IMR-90 (cell line): ENCODE measurements at regions not wholly inside any gene's neighbourhood (a gene's known extent, or its start where the extent isn't known, plus 50 kb on each side); places are given as distances from the start of the nearest gene placed in this dataset.

ENCODE experiments used
- ATAC-seq: fragments of 200-7000 bp; cut with Tn5 transposase; 2 replicates; pipeline ENCODE4 v1.9.1; 2020; ENCODE audit warnings: low read depth, mild to moderate bottlenecking, moderate library complexity
- BruUV-seq: library from RNA; stranded (reverse); fragments of 400-500 nt; replicated peaks from 2 replicates; lab custom pipeline; 2021; lab: Mats Ljungman, UMichigan
- CTCF ChIA-PET: fragments of 300-600 bp; formaldehyde crosslinking; extraction: SDS; loops from one replicate; lab custom pipeline; 2021; ENCODE audit warnings: antibody characterized with exemption; lab: Yijun Ruan, JAX
- POLR2A ChIA-PET: fragments of 300-600 bp; sonication (Branson Sonifier 250); formaldehyde crosslinking; loops from one replicate; lab custom pipeline; 2022; ENCODE audit warnings: antibody characterized with exemption; ENCODE audit not compliant: unreplicated experiment; lab: Charles Lee
- DNase-seq: peaks from one replicate; pipeline ENCODE4 v3.0.0; 2013
- H2AFZ ChIP-seq: replicated peaks from 2 replicates; pipeline ENCODE3; 2013; ENCODE audit warnings: low read length, mild to moderate bottlenecking; ENCODE audit not compliant: poor library complexity
- H2AK5ac ChIP-seq: 2 replicates; pipeline ENCODE4 v1.6.1; 2013; ENCODE audit warnings: low read depth, low read length, inconsistent platforms
- H2AK9ac ChIP-seq: replicated peaks from 2 replicates; pipeline ENCODE3; 2013; ENCODE audit warnings: mild to moderate bottlenecking, low read depth, low read length, moderate library complexity; ENCODE audit not compliant: poor library complexity
- H2BK120ac ChIP-seq: 2 replicates; pipeline ENCODE4 v1.6.1; 2013; ENCODE audit warnings: low read depth, low read length, inconsistent platforms
- H2BK15ac ChIP-seq: 3 replicates; pipeline ENCODE4 v1.6.1; 2013; ENCODE audit warnings: low read depth, low read length, inconsistent platforms
- H2BK20ac ChIP-seq: 2 replicates; pipeline ENCODE4 v1.6.1; 2013; ENCODE audit warnings: low read depth, mild to moderate bottlenecking, inconsistent platforms, low read length, moderate library complexity
- H2BK5ac ChIP-seq: 2 replicates; pipeline ENCODE4 v1.6.1; 2013; ENCODE audit warnings: mild to moderate bottlenecking, low read depth, low read length, inconsistent platforms; ENCODE audit not compliant: poor library complexity, severe bottlenecking
- H3K14ac ChIP-seq: replicated peaks from 2 replicates; pipeline ENCODE4 v1.6.1; 2013; ENCODE audit warnings: low read depth, low read length, inconsistent platforms
- H3K18ac ChIP-seq: 2 replicates; pipeline ENCODE4 v1.6.1; 2013; ENCODE audit warnings: low read depth, low read length, control low read depth
- H3K23ac ChIP-seq: 2 replicates; pipeline ENCODE4 v1.6.1; 2013; ENCODE audit warnings: low read depth, low read length, inconsistent platforms
- H3K27ac ChIP-seq: 2 replicates; pipeline ENCODE4 v1.5.1; 2013; ENCODE audit warnings: mild to moderate bottlenecking, control low read depth, low read length; ENCODE audit not compliant: insufficient read depth
- H3K27me3 ChIP-seq: 2 replicates; pipeline ENCODE4 v1.6.1; 2013; ENCODE audit warnings: low read length; ENCODE audit not compliant: control insufficient read depth, insufficient read depth
- H3K36me3 ChIP-seq: 2 replicates; pipeline ENCODE4 v1.6.1; 2013; ENCODE audit warnings: low read length, mixed read lengths; ENCODE audit not compliant: control insufficient read depth, insufficient read depth
- H3K4ac ChIP-seq: 2 replicates; pipeline ENCODE4 v1.6.1; 2013; ENCODE audit warnings: low read depth, low read length, inconsistent platforms
- H3K4me1 ChIP-seq: 2 replicates; pipeline ENCODE4 v1.6.1; 2013; ENCODE audit warnings: low read length, mixed read lengths; ENCODE audit not compliant: control insufficient read depth, insufficient read depth
- H3K4me2 ChIP-seq: 2 replicates; pipeline ENCODE4 v1.6.1; 2013; ENCODE audit warnings: low read depth, mild to moderate bottlenecking, control low read depth, low read length, moderate library complexity
- H3K4me3 ChIP-seq: 2 replicates; pipeline ENCODE4 v1.5.1; 2013; ENCODE audit warnings: low read depth, mild to moderate bottlenecking, control low read depth, low read length, moderate library complexity; ENCODE audit not compliant: insufficient read depth
- H3K56ac ChIP-seq: 2 replicates; pipeline ENCODE4 v1.6.1; 2013; ENCODE audit warnings: low read length, inconsistent platforms; ENCODE audit not compliant: insufficient read depth; ENCODE audit errors: extremely low read depth
- H3K79me1 ChIP-seq, 2 experiments: 2 replicates each; pipeline ENCODE4 v1.6.1; 2013; ENCODE audit warnings: low read length in 2 of 2, inconsistent platforms in 1 of 2, low read depth in 1 of 2
- H3K9ac ChIP-seq: 2 replicates; pipeline ENCODE4 v1.6.1; 2013; ENCODE audit warnings: low read depth, low read length, control low read depth
- H3K9me1 ChIP-seq: 2 replicates; pipeline ENCODE4 v1.6.1; 2013; ENCODE audit warnings: low read length, inconsistent platforms; ENCODE audit not compliant: insufficient read depth
- H3K9me3 ChIP-seq: 2 replicates; pipeline ENCODE4 v1.6.1; 2013; ENCODE audit warnings: low read length; ENCODE audit not compliant: control insufficient read depth, insufficient read depth
- H4K20me1 ChIP-seq: 2 replicates; pipeline ENCODE4 v1.6.1; 2013; ENCODE audit warnings: low read length, inconsistent platforms; ENCODE audit not compliant: insufficient read depth
- H4K5ac ChIP-seq: 2 replicates; pipeline ENCODE4 v1.6.1; 2013; ENCODE audit warnings: mild to moderate bottlenecking, low read depth, low read length, control low read depth
- H4K8ac ChIP-seq, 2 experiments: 2 replicates each; pipeline ENCODE4 v1.6.1; 2013; ENCODE audit warnings: low read depth in 2 of 2, low read length in 2 of 2, control low read depth in 1 of 2, inconsistent platforms in 1 of 2
- H4K91ac ChIP-seq: 2 replicates; pipeline ENCODE4 v1.6.1; 2013; ENCODE audit warnings: low read depth, low read length, inconsistent platforms; ENCODE audit not compliant: insufficient read depth
- BHLHE40 ChIP-seq: fragments of 150-350 bp; IDR thresholded peaks from 2 replicates; pipeline ENCODE4 v1.6.1; 2016; ENCODE audit warnings: mild to moderate bottlenecking, low read depth, low read length
- CEBPB ChIP-seq: IDR thresholded peaks from 2 replicates; pipeline ENCODE4 v1.6.1; 2012; ENCODE audit warnings: low read depth, low read length, improper control_type of control experiment
- CHD1 ChIP-seq: IDR thresholded peaks from 2 replicates; pipeline ENCODE4 v1.6.1; 2012; ENCODE audit warnings: low read depth, low read length, improper control_type of control experiment
- FOS ChIP-seq: fragments of 150-350 bp; IDR thresholded peaks from 2 replicates; pipeline ENCODE4 v1.6.1; 2016; ENCODE audit warnings: low read depth, low read length
- MAFK ChIP-seq: IDR thresholded peaks from 2 replicates; pipeline ENCODE4 v1.6.1; 2012; ENCODE audit warnings: low read depth, low read length, improper control_type of control experiment
- MAZ ChIP-seq: IDR thresholded peaks from 2 replicates; pipeline ENCODE4 v1.6.1; 2012; ENCODE audit warnings: low read depth, mild to moderate bottlenecking, low read length, improper control_type of control experiment, moderate library complexity, borderline replicate concordance
- MXI1 ChIP-seq: IDR thresholded peaks from 2 replicates; pipeline ENCODE4 v1.6.1; 2012; ENCODE audit warnings: low read depth, mild to moderate bottlenecking, low read length, moderate library complexity, borderline replicate concordance
- NFE2L2 ChIP-seq: fragments of 150-350 bp; IDR thresholded peaks from 2 replicates; pipeline ENCODE4 v1.6.1; 2016; ENCODE audit warnings: low read depth, mild to moderate bottlenecking, low read length
- POLR2A ChIP-seq: IDR thresholded peaks from 2 replicates; pipeline ENCODE4 v1.6.1; 2012; ENCODE audit warnings: mild to moderate bottlenecking, low read depth, low read length
- RAD21 ChIP-seq: IDR thresholded peaks from 2 replicates; pipeline ENCODE4 v1.6.1; 2012; ENCODE audit warnings: low read length, improper control_type of control experiment
- RCOR1 ChIP-seq: IDR thresholded peaks from 2 replicates; pipeline ENCODE4 v1.6.1; 2012; ENCODE audit warnings: mild to moderate bottlenecking, low read length, improper control_type of control experiment; ENCODE audit not compliant: insufficient replicate concordance
- RFX5 ChIP-seq: IDR thresholded peaks from 2 replicates; pipeline ENCODE4 v1.8.0; 2012; ENCODE audit warnings: low read depth, mild to moderate bottlenecking, low read length, moderate library complexity
- SMC3 ChIP-seq: fragments of 150-350 bp; IDR thresholded peaks from 2 replicates; pipeline ENCODE4 v1.6.1; 2016; ENCODE audit warnings: low read depth, mild to moderate bottlenecking, antibody characterized with exemption, low read length, moderate library complexity
- USF2 ChIP-seq: fragments of 150-350 bp; IDR thresholded peaks from 2 replicates; pipeline ENCODE4 v1.6.1; 2017; ENCODE audit warnings: mild to moderate bottlenecking, antibody characterized with exemption, low read length, low read depth
- WGBS, 2 experiments: methylation state at CpG; one replicate each; pipeline versions ENCODE4 v1.1.5 to v1.1.7; 2013; ENCODE audit warnings: missing lambda C conversion rate in 2 of 2; ENCODE audit not compliant: insufficient read length in 1 of 2; ENCODE audit errors: extremely low coverage in 2 of 2; 5-methylcytosine and 5-hydroxymethylcytosine counted together
- dilution Hi-C: fragments of 300-500 bp; cut with HindIII; formaldehyde crosslinking; loops from one replicate; pipeline ENCODE4 v1.14.3; 2018; ENCODE audit warnings: low sequenced_read_pairs; ENCODE audit not compliant: unreplicated experiment
- in situ Hi-C: fragments of 300-500 bp; cut with MboI; formaldehyde crosslinking; loops from 3 replicates; pipeline ENCODE4 v1.14.3; 2019; ENCODE audit warnings: low sequenced_read_pairs, inconsistent platforms, mixed read lengths
- intact Hi-C: fragments of 100-400 bp; cut with micrococcal nuclease; formaldehyde crosslinking; loops from 2 replicates; pipeline ENCODE4 v1.10.0; 2022
- TF ChIP-seq, protein P1 (sequence below): conservative IDR thresholded peaks from 2 replicates; pipeline ENCODE4 v1.5.1; 2012; ENCODE audit warnings: mild to moderate bottlenecking, low read depth, low read length, improper control_type of control experiment
- TF ChIP-seq, protein P2 (sequence below): fragments of 150-350 bp; IDR thresholded peaks from 2 replicates; pipeline ENCODE4 v1.6.1; 2016; ENCODE audit warnings: low read depth, mild to moderate bottlenecking, low read length, moderate library complexity, borderline replicate concordance

DNA sequence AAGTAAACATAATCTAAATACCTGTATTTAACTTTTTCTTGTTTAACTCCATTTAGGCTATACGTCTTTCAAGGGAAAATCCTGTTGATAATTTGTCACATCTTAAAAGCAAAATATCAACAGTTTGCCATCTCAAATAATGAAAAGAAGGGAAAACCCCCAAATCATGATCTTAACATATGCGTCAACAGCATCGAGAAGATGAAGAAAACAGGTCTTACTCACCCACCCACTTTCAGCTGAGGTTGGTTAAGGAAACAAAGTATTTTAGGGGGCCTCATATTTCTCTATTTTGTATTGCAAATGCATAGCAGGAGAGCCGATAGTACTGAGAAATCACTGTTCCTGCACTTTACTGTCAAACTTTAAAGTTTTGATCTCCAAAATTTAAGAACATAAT lies 143.1 kb upstream of the COPS8 start:
- H3K18ac ChIP-seq, result no peak overlapping the region
- no peak overlapping the region for H3K23ac ChIP-seq
- no peak overlapping the region for H3K27ac ChIP-seq
- H3K9ac ChIP-seq, result no peak overlapping the region
- H4K20me1 ChIP-seq, result no peaks in the 10 kb centered on the region
- H3K9me3 ChIP-seq, result no peaks in the 10 kb centered on the region
- dilution Hi-C loops, result no loop called here
- H3K79me1 ChIP-seq, result no peaks in the 10 kb centered on the region
- DNase-seq (no peak), ATAC-seq (no peak)
- no peak overlapping the region for H3K4me3 ChIP-seq
- no peak overlapping the region for H2AK9ac ChIP-seq
- no peak overlapping the region for H3K14ac ChIP-seq
- H2AK5ac ChIP-seq, result no peak overlapping the region
- H3K4me2 ChIP-seq, result no peak overlapping the region
- H3K56ac ChIP-seq, result no peak overlapping the region
- no peak overlapping the region for H4K8ac ChIP-seq
- H3K27me3 ChIP-seq, result peaks cover 8% of the 10 kb centered on the region; the same call in 1 of the 2 replicates
- H2BK15ac ChIP-seq, result no peak overlapping the region
- no peaks in the 10 kb centered on the region for H3K9me1 ChIP-seq
- in situ Hi-C loops, result no loop called here
- BruUV-seq, result no TSS peak
- ChIA-PET POLR2A (no interaction called here), CTCF (no interaction called here)
- no peaks in the 10 kb centered on the region for H3K4me1 ChIP-seq
- no peak overlapping the region for H2BK20ac ChIP-seq
- no peak overlapping the region for H2BK5ac ChIP-seq
- intact Hi-C loops, result no loop called here
- no peak overlapping the region for H3K4ac ChIP-seq
- H3K36me3 ChIP-seq, result no peaks in the 10 kb centered on the region
- no peak overlapping the region for H2AFZ ChIP-seq
- no CpG with 5 or more reads among the region's 4 CpGs for WGBS, 2 experiments
- TF ChIP-seq NFE2L2, result no peak
- TF ChIP-seq RFX5, result no peak
- no peak for TF ChIP-seq CEBPB
- TF ChIP-seq MAFK, result no peak
- no peak for TF ChIP-seq BHLHE40
- no peak for TF ChIP-seq FOS
- no peak for TF ChIP-seq USF2
- TF ChIP-seq, protein P1, sequence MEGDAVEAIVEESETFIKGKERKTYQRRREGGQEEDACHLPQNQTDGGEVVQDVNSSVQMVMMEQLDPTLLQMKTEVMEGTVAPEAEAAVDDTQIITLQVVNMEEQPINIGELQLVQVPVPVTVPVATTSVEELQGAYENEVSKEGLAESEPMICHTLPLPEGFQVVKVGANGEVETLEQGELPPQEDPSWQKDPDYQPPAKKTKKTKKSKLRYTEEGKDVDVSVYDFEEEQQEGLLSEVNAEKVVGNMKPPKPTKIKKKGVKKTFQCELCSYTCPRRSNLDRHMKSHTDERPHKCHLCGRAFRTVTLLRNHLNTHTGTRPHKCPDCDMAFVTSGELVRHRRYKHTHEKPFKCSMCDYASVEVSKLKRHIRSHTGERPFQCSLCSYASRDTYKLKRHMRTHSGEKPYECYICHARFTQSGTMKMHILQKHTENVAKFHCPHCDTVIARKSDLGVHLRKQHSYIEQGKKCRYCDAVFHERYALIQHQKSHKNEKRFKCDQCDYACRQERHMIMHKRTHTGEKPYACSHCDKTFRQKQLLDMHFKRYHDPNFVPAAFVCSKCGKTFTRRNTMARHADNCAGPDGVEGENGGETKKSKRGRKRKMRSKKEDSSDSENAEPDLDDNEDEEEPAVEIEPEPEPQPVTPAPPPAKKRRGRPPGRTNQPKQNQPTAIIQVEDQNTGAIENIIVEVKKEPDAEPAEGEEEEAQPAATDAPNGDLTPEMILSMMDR, result no peak
- no peak for TF ChIP-seq RAD21
- no peak for TF ChIP-seq RCOR1
- no peak for TF ChIP-seq CHD1
- no peak for TF ChIP-seq MAZ
- no peak for TF ChIP-seq MXI1
- TF ChIP-seq, protein P2, sequence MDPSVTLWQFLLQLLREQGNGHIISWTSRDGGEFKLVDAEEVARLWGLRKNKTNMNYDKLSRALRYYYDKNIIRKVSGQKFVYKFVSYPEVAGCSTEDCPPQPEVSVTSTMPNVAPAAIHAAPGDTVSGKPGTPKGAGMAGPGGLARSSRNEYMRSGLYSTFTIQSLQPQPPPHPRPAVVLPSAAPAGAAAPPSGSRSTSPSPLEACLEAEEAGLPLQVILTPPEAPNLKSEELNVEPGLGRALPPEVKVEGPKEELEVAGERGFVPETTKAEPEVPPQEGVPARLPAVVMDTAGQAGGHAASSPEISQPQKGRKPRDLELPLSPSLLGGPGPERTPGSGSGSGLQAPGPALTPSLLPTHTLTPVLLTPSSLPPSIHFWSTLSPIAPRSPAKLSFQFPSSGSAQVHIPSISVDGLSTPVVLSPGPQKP, result no peak
- no peak for TF ChIP-seq SMC3
- TF ChIP-seq POLR2A, result no peak
- H4K91ac ChIP-seq, result no peak overlapping the region
- no peak overlapping the region for H2BK120ac ChIP-seq
- no peak overlapping the region for H4K5ac ChIP-seq
